Skeletal muscle tissue (tissue), 3 donors: ENCODE measurements at regions not wholly inside any gene's neighbourhood (a gene's known extent, or its start where the extent isn't known, plus 50 kb on each side); places are given as distances from the start of the nearest gene placed in this dataset.
A peak's percentile ranks its signal among the peaks of the same experiment; 100 is the strongest.

ENCODE experiments used
- H3K27ac ChIP-seq: one replicate; pipeline ENCODE4 v1.7.0; 2013; ENCODE audit warnings: mild to moderate bottlenecking, low read depth, low read length, inconsistent platforms
- H3K27me3 ChIP-seq, 3 donors: one replicate each; pipeline ENCODE4 v1.7.0; 2013; ENCODE audit warnings: low read length in 3 of 3; ENCODE audit not compliant: control insufficient read depth in 3 of 3, insufficient read depth in 3 of 3
- H3K36me3 ChIP-seq, 3 donors: one replicate each; pipeline ENCODE4 v1.7.0; 2013; ENCODE audit warnings: low read length in 3 of 3; ENCODE audit not compliant: control insufficient read depth in 3 of 3, insufficient read depth in 3 of 3
- H3K4me1 ChIP-seq, 3 donors: one replicate each; pipeline ENCODE4 v1.7.0; 2013; ENCODE audit warnings: low read length in 3 of 3, mild to moderate bottlenecking in 3 of 3; ENCODE audit not compliant: control insufficient read depth in 3 of 3, insufficient read depth in 3 of 3
- H3K4me3 ChIP-seq, 3 donors: one replicate each; pipeline ENCODE4 v1.7.0; 2013; ENCODE audit warnings: low read length in 3 of 3
- H3K9ac ChIP-seq, 3 donors: one replicate each; pipeline ENCODE4 v1.7.0; 2013; ENCODE audit warnings: low read length in 3 of 3, mild to moderate bottlenecking in 3 of 3, moderate library complexity in 2 of 3, low read depth in 1 of 3
- H3K9me3 ChIP-seq, 3 donors: one replicate each; pipeline ENCODE4 v1.7.0; 2013; ENCODE audit warnings: low read length in 3 of 3; ENCODE audit not compliant: control insufficient read depth in 3 of 3
- donor health status: Osteomylitis.

DNA sequence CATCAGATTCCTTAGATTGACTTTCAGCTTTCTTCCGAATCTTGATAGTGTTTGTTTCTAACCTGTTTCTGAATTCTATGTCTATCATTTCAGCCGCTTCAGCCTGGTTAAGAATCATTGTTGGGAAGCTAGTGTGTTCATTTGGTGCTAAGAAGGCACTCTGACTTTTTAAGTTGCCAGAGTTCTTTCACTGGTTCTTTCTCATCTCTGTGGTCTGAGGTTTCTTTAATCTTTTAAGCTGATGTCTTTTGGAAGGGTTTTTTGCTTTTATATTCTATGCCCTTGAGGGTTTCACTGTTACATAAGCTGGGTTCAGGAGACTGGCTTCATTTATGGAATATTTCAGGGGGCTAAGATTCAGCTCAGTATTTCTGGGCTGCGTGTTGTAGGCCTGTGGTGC, 104.5 kb upstream of the PRSS58 start:
- H3K27me3 ChIP-seq: no peaks in the 10 kb centered on the region
- no peak overlapping the region for H3K4me3 ChIP-seq
- H3K9ac ChIP-seq: no peak overlapping the region
- peaks cover 0 to 12% (median 11%) of the 10 kb centered on the region in 3 donors for H3K4me1 ChIP-seq
- H3K27ac ChIP-seq: no peak overlapping the region
- H3K36me3 ChIP-seq: no peaks in the 10 kb centered on the region
- no peaks in the 10 kb centered on the region for H3K9me3 ChIP-seq

DNA sequence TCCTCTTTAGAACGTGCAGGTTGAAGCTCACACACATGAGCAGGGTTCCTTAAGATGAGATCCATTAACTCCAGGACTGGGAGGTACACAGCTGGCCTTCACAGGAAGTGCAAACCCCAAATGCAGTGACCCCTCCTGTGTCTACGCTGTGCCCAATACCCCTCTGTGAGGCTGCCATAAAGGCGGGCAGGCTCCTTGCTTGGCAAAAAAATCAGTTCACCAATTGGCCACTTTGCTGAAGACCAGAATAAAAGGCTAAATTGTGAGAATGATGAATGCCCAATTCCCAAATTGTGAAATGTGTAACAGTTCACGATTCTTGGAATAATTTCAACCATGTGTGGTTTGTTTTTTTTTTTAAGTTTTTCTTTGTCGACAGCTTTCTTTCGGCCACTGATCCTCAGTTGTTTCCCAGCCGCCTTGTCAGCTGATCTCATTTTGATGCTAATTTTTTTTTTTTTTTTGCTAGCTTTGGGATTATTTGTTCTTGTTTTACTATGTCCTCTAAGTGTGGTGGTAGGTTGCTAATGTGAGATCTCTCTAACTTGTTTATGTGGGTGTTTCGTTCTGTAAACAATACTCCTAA, 101.9 kb upstream of the PRSS58 start:
- Histone ChIP-seq H3K27me3 (no peaks in the 10 kb centered on the region), H3K9ac (no peak overlapping the region), H3K27ac (no peak overlapping the region), H3K9me3 (no peaks in the 10 kb centered on the region), H3K4me1 (peaks cover 0 to 12% (median 8%) of the 10 kb centered on the region in 3 donors), H3K36me3 (no peaks in the 10 kb centered on the region), H3K4me3 (no peak overlapping the region)

DNA sequence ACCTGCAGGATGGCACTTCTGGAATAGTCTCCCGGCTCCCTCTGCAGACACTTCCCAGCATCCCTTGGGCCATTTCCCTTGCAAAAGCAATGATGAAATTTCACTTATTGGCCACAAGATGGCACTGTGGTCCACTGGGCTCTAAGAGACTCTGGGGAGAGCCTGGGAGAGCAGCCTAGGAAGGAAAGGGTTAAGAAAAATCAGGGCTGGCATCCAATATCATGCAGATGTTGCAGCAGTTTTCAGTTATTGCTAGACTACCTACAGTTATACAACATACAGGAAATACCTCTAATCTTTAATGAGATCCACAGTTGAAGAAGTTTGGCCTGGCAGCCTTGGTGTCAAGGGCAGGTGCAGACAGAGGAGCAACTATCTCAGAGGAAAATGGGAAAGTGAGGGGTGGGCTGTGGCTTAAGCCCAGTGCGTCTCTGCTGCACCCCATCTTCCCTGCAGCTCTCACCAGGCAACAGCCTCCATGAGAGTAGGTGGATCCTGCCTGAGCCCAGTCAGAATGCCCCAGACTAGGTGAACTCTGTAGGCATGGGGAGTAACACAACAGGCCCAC, 100.2 kb upstream of the PRSS58 start:
- Histone ChIP-seq H3K4me3 (peak overlapping the region in 1 of 3 donors; percentile 14), H3K36me3 (no peaks in the 10 kb centered on the region), H3K27ac (no peak overlapping the region), H3K27me3 (no peaks in the 10 kb centered on the region), H3K9me3 (no peaks in the 10 kb centered on the region), H3K9ac (no peak overlapping the region), H3K4me1 (peaks cover 0 to 12% (median 7%) of the 10 kb centered on the region in 3 donors)

DNA sequence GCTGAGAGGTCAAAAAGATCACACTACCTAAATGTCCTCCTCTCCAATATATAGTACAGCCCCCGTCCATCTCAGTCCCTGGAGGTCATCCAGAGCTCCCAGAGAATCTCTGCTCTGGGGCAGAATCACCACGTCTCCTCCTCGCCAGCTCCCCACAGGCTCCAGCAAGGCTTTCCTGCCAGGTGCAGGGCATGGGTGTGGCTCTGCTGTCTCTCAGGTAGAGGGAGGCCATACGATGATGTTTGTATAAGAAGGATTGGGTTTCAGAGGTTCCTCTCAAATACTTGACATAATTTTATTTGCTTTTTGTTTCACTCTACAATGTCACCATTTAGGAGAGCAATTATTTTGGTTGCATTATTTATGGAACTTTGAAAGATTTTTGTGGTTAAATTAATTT, 98.3 kb upstream of the PRSS58 start:
- no peaks in the 10 kb centered on the region for H3K36me3 ChIP-seq
- H3K4me1 ChIP-seq: peaks cover 0 to 12% (median 7%) of the 10 kb centered on the region in 3 donors
- no peak overlapping the region for H3K9ac ChIP-seq
- no peak overlapping the region for H3K4me3 ChIP-seq
- no peaks in the 10 kb centered on the region for H3K27me3 ChIP-seq
- H3K9me3 ChIP-seq: no peaks in the 10 kb centered on the region
- H3K27ac ChIP-seq: no peak overlapping the region

DNA sequence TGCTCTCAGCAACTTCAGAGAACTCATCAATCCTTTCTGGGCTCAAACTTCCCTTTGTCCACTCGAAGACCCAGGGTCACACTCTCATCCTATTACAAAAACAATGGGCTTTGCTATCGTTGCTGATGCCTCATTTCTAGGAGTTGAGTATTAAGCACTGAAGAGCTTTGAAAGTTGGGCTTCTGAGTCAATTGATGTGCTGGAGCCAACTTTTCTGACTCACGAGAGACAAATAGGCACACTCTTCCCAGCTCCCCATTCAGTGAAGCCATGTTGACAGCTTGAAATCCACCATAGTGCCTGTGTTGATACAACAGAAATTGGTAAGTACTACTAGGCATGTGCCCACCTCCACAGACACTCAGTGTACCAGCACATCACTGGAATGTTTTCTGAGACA, 97.5 kb upstream of the PRSS58 start:
- peaks cover 0 to 12% (median 7%) of the 10 kb centered on the region in 3 donors for H3K4me1 ChIP-seq
- H3K4me3 ChIP-seq: no peak overlapping the region
- no peaks in the 10 kb centered on the region for H3K9me3 ChIP-seq
- H3K36me3 ChIP-seq: no peaks in the 10 kb centered on the region
- no peak overlapping the region for H3K9ac ChIP-seq
- H3K27me3 ChIP-seq: no peaks in the 10 kb centered on the region
- H3K27ac ChIP-seq: no peak overlapping the region

DNA sequence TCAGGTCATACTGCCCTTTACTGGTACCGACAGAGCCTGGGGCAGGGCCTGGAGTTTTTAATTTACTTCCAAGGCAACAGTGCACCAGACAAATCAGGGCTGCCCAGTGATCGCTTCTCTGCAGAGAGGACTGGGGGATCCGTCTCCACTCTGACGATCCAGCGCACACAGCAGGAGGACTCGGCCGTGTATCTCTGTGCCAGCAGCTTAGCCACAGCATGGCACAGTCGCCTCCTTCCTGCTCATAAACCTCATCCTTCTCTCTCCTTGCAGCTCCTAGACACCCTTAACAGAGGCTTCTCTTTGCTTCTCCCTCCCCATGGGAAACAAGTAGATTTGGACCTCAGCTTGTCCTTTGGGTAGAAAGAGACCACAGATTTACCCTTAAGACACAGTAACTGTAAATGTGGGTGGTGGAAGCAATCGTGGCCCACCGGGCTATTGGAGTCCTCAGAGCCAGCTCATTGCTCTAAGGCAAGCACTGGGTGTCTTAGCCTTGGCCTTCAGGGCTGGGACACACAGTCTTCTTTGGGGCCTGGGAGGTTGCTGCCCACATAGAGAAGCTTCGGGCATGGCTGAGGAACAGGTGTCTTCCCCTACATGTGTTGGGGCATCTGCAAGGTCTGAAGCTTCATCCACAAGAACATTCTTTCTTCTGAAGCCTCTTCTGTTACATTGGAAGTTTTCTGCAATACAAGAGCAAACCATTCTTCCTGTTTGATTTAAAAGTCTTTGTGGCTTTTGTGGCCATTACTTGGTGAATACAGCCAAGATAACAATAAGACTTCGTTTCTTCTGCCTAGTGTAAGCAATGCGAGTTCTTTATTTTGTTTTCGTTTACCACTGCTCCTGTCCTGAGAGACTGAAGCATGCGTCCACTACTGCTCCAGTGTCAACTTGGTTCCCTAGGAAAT, 95.5 kb upstream of the PRSS58 start:
- Histone ChIP-seq H3K9me3 (no peaks in the 10 kb centered on the region), H3K9ac (no peak overlapping the region), H3K36me3 (no peaks in the 10 kb centered on the region), H3K27ac (no peak overlapping the region), H3K27me3 (no peaks in the 10 kb centered on the region), H3K4me3 (no peak overlapping the region), H3K4me1 (peaks cover 0 to 5% (median 4%) of the 10 kb centered on the region in 3 donors)

DNA sequence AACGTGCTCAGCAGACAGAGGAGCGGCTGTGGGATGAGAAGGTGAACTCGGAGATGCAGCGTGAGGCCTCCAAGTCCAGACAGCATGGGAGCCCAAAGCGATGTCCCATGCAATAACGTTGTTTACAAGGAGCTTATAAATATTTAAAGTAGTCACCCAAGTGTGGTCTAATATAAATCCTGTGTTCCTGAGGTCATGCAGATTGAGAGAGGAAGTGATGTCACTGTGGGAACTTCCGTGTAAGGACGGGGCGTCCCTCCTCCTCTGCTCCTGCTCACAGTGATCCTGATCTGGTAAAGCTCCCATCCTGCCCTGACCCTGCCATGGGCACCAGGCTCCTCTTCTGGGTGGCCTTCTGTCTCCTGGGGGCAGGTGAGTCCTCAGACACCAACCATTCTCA, 94.7 kb upstream of the PRSS58 start:
- Histone ChIP-seq H3K9ac (no peak overlapping the region), H3K27me3 (no peaks in the 10 kb centered on the region), H3K36me3 (no peaks in the 10 kb centered on the region), H3K4me3 (no peak overlapping the region), H3K4me1 (no peaks in the 10 kb centered on the region), H3K27ac (no peak overlapping the region), H3K9me3 (no peaks in the 10 kb centered on the region)

DNA sequence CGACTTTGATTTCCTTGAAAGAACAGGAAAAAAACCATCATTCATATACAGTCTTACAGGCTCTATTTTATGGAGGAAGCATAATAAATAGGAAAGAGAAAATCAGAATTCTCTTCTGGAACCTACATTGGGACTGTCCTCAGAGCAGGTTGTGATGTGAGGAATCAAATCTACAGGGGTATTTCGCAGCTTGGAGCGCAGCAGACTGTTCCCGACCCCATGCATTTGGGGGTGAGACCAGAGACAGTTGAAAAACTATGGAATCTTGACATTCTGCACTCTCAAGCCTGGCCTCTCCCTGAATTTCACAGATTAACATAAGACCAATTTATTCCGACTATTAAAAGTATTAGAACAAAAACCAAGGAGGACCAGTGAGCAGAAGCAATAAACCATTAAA, 93.3 kb upstream of the PRSS58 start:
- no peaks in the 10 kb centered on the region for H3K9me3 ChIP-seq
- H3K27me3 ChIP-seq: peaks cover 0 to 2% (median 0%) of the 10 kb centered on the region in 3 donors
- H3K36me3 ChIP-seq: no peaks in the 10 kb centered on the region
- no peak overlapping the region for H3K9ac ChIP-seq
- H3K4me1 ChIP-seq: no peaks in the 10 kb centered on the region
- no peak overlapping the region for H3K27ac ChIP-seq
- H3K4me3 ChIP-seq: no peak overlapping the region

DNA sequence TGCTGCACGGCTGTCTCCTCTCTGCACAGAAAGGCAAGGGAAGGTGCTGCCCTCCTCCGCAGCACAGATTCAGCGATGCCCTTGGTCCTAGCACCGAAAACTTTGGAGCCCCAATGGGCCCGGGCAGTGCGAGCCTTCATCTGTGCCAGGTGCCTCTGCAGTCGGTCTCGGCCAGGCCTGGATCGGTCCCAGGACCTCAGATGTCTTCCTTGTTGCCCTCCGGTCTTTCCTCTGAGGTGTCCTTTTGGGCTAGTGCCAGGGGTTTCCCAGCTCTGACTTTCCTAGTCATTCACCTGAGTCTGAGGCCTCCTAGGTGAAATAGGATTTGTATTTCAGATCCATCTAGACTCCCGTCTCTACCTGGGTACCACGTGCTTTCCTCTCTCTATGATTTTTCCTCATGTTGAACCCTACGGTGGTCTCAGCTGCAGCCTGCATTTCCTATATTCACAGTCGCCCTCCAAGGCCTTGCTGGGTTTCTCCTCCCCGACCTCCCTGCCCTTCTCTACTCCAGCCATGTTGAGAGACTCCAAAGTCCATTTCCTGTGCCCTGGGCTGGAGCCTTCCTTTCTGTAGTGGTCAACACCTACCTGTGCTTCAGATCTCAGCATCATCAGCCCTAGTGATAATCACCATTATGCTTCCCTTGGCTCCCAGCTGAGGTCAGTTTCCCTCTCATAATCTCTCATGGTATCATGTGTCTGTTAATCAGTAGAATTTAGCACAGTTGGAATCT, 92.0 kb upstream of the PRSS58 start:
- Histone ChIP-seq H3K4me3 (no peak overlapping the region), H3K27me3 (peaks cover 0 to 2% (median 0%) of the 10 kb centered on the region in 3 donors), H3K27ac (no peak overlapping the region), H3K9ac (no peak overlapping the region), H3K36me3 (no peaks in the 10 kb centered on the region), H3K9me3 (no peaks in the 10 kb centered on the region), H3K4me1 (no peaks in the 10 kb centered on the region)
